SK-N-MC (cell line): ENCODE measurements at regions not wholly inside any gene's neighbourhood (a gene's known extent, or its start where the extent isn't known, plus 50 kb on each side); places are given as distances from the start of the nearest gene placed in this dataset.

Source experiments
- DNase-seq: peaks from one replicate; pipeline ENCODE4 v3.0.0-alpha.2; 2011; ENCODE audit warnings: low read depth, low spot score
- H3K27ac ChIP-seq: fragments of 200-600 bp; sonication (generic); 2 replicates; pipeline ENCODE4 v1.5.1; 2016; ENCODE audit warnings: mixed run types
- H3K36me3 ChIP-seq: fragments of 200-600 bp; sonication (generic); 2 replicates; pipeline ENCODE4 v1.6.1; 2017; ENCODE audit warnings: antibody characterized with exemption, low read length, mixed read lengths; ENCODE audit not compliant: insufficient read depth
- H3K4me3 ChIP-seq: fragments of 200-600 bp; sonication (generic); 2 replicates; pipeline ENCODE4 v1.5.1; 2016
- H3K9ac ChIP-seq: fragments of 200-600 bp; sonication (generic); 2 replicates; pipeline ENCODE4 v1.8.0; 2017; ENCODE audit warnings: mixed run types, mixed read lengths; ENCODE audit not compliant: insufficient read length
- H3K9me3 ChIP-seq: fragments of 200-600 bp; sonication (generic); 2 replicates; pipeline ENCODE4 v1.6.1; 2017; ENCODE audit warnings: low read depth, mild to moderate bottlenecking, antibody characterized with exemption, low read length, moderate library complexity, mixed read lengths
- EZH2 ChIP-seq: fragments of 200-600 bp; sonication (generic); IDR thresholded peaks from one replicate; pipeline ENCODE4 v1.6.1; 2017; ENCODE audit warnings: antibody characterized with exemption
- FOXP2 ChIP-seq: optimal IDR thresholded peaks from 2 replicates; pipeline ENCODE3; 2011; ENCODE audit warnings: mild to moderate bottlenecking, moderate library complexity; ENCODE audit not compliant: insufficient read depth; ENCODE audit errors: extremely low read length, control extremely low read depth
- POLR2AphosphoS5 ChIP-seq: IDR thresholded peaks from 2 replicates; pipeline ENCODE4 v1.6.1; 2012; ENCODE audit warnings: mild to moderate bottlenecking, low read depth, low read length, borderline replicate concordance

DNA sequence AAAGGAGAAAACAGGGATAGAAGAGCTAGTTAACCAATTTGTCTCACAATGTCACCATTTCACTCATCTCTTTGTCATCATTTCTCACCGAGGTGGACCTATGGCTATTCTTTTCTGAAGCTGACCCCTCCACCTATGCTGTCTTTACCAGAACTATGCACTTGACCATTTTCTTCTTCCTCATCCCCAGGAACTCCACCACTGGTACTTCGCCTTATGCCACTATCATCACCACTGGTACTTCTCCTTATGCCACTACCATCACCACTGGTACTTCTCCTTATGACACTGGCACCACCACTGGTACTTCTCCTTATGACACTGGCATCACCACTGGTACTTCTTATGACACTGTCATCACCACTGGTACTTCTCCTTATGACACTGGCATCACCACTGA lies 745.8 kb upstream of the CHAC2 start:
- no peak for DNase-seq
- no peak overlapping the region for H3K27ac ChIP-seq
- no peaks in the 10 kb centered on the region for H3K9me3 ChIP-seq
- no peaks in the 10 kb centered on the region for H3K36me3 ChIP-seq
- TF ChIP-seq EZH2 (no peak), FOXP2 (no peak)
- H3K9ac ChIP-seq, result no peak overlapping the region
- no peak overlapping the region for H3K4me3 ChIP-seq

DNA sequence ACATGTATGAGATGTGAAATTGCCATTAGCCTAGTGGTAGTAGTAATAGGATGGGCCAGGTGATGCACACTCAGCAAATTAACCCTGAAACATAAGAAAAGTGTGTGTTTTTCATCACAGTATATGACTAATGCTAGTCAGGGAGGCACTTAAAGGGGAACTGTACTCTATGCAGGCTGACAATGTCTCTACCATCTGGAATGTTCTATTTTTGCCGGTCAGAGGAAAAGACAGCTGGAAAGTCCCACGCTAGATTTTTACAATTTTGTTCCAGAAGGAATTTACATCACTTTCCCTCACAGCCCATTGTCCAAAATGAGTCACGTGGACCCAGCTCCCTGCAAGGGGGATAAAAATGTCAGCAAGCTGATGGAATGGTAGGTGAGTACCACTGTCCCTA lies 746.3 kb upstream of the CHAC2 start:
- Histone ChIP-seq H3K27ac (no peak overlapping the region), H3K36me3 (no peaks in the 10 kb centered on the region), H3K4me3 (no peak overlapping the region), H3K9me3 (no peaks in the 10 kb centered on the region), H3K9ac (no peak overlapping the region)
- TF ChIP-seq EZH2, result no peak
- no peak for TF ChIP-seq POLR2AphosphoS5
- TF ChIP-seq FOXP2, result no peak
- no peak for DNase-seq

DNA sequence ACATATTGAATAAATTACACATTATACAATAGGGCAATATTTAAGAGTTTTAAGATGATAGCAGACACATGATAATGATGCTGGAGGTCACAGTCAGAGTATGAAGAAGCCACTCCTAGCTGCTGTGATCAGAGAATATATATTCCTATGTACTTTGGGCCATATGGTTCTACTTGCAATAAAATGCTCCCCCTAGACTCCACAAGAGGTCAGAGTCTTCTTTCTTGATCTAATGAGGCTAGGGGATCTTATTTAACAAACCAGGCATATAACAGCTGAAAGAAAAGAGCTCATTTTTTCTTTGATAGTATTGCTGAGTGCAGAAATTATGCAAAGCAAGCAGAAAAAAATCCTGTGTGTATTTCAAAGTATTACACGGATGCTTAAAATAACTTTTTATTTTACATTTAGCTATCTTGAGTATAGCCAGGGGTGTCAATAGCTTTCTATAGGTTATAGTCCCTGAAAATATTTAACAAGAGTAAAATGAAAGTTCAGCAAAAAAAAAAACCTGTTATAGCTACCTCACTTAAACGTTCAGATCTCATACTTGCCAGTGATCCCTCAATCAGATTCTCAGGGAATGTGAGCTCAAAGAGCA lies 748.7 kb upstream of the CHAC2 start:
- Histone ChIP-seq H3K36me3 (no peaks in the 10 kb centered on the region), H3K9me3 (no peaks in the 10 kb centered on the region), H3K9ac (no peak overlapping the region), H3K4me3 (no peak overlapping the region), H3K27ac (no peak overlapping the region)
- no peak for DNase-seq
- TF ChIP-seq POLR2AphosphoS5 (no peak), FOXP2 (no peak), EZH2 (no peak)

DNA sequence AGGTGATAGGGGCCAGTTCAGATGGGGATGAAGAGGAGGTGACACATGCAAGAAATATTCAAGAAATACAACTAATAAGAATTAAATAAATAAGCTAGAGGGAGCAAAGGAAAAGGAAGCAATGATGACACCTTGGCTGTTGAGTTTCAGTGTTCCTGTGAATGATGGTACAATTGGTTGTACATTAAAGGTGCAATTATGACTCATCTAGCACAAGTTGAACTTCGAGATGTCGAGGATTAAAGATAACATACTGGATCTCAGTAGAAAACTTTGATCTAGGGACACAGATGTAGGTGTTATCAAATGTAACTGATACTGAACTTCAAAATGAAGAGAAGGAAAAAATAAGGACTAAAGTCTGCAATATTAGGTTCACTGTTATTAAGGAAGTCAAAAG lies 760.6 kb upstream of the CHAC2 start:
- Histone ChIP-seq H3K4me3 (no peak overlapping the region), H3K9me3 (no peaks in the 10 kb centered on the region), H3K27ac (no peak overlapping the region), H3K36me3 (no peaks in the 10 kb centered on the region), H3K9ac (no peak overlapping the region)
- DNase-seq, result no peak
- no peak for TF ChIP-seq FOXP2
- no peak for TF ChIP-seq EZH2
- no peak for TF ChIP-seq POLR2AphosphoS5

DNA sequence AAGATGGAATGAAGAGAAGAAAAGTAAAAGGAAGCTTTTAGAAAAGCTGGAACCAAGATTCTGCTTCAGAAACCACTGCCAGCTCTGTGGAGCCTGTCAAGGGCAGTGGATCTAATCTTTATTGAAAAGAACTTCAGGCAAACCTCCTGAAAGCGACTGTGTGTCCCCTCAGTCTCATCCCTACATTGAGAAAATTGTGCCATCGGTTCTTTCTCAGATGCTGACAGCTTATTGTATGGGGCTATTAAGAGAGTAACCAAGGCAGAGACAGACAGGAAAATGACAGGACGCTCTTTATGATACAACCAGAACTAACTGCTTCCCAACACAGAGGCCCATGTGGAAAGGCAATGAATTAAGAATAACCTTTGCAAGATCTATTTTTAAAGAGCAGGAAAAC lies 763.2 kb upstream of the CHAC2 start:
- no peak overlapping the region for H3K9ac ChIP-seq
- H3K4me3 ChIP-seq, result no peak overlapping the region
- H3K27ac ChIP-seq, result no peak overlapping the region
- no peaks in the 10 kb centered on the region for H3K36me3 ChIP-seq
- TF ChIP-seq FOXP2 (no peak), EZH2 (no peak), POLR2AphosphoS5 (no peak)
- DNase-seq, result no peak
- H3K9me3 ChIP-seq, result no peaks in the 10 kb centered on the region

DNA sequence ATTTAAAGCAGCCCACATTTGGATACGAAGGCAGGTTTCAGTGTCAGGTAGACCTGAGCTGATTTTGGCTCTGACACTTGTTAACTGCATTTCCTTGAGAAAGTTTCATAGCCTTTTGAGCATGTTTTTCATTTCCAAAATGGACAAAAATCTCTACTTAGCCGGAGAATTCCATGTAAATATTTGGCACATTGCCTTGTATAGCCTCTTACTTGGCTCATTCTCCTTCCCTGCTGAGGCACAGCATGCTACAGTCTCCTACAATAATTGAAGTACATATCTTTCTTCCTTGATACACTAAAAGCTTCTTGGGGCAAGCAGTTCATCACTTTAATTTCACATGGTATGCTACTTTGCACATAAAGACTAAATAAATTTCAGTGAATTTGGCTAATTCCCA lies 772.2 kb upstream of the CHAC2 start:
- no peak overlapping the region for H3K27ac ChIP-seq
- H3K9me3 ChIP-seq, result no peaks in the 10 kb centered on the region
- TF ChIP-seq POLR2AphosphoS5, result no peak
- TF ChIP-seq EZH2, result no peak
- TF ChIP-seq FOXP2, result no peak
- H3K36me3 ChIP-seq, result no peaks in the 10 kb centered on the region
- DNase-seq, result no peak
- no peak overlapping the region for H3K9ac ChIP-seq
- no peak overlapping the region for H3K4me3 ChIP-seq

DNA sequence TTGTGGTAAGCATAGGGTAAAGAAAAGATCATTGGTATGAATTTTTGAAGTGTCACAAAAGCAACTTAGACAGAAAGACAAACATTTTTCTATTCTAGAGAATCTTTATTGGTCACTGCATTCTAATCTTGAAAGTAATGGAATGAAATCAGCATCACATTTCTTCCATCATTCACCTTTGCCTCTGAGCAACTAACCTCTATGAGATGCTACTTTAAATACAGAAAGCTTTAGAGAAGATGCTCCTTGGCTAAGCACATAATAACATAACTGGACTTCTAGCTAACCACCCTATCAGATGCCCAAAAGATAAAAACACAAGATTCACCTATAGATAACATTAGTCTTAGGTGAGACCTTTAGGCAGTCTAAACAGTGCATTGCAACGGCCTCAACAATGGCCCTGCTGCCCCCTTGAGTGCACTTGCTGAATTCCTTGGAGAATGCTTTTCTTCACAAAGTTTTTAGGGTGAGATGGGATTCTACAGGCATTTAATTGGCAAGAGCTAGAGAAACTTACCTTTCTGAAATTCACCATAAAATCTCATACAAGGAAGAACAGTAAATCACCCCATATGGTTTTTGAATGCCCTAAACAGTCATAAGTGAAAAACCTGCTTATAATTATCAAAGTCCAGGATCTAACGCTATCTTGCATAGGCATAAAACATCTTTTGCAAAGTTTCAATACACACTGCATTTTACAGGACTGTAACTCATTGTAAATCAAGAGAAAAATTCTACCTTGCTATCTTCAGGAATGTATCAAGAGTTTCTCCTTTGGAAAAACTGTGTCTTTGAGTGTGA lies 791.3 kb upstream of the CHAC2 start:
- no peaks in the 10 kb centered on the region for H3K9me3 ChIP-seq
- DNase-seq, result no peak
- H3K36me3 ChIP-seq, result no peaks in the 10 kb centered on the region
- no peak overlapping the region for H3K27ac ChIP-seq
- no peak overlapping the region for H3K4me3 ChIP-seq
- no peak overlapping the region for H3K9ac ChIP-seq
- TF ChIP-seq EZH2 (no peak), FOXP2 (no peak), POLR2AphosphoS5 (no peak)

DNA sequence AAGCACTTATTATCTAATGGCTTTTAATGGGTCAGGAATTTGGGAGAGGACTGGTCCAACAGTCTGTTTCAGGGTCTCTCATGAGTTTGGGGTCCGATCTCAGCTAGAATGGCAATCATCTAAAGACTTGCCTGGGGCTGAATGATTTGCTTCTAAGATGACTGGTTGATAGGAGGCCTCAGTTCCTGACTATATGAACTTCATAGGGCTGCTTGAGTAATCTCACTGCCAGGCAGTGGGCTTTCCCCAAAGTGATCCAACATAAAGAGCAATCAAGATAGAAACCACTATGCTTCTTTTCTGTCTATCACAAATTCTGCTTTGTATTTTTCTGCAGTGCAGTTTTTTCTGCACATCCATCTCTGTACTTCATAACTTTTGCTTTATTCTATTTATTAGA lies 793.5 kb upstream of the CHAC2 start:
- no peaks in the 10 kb centered on the region for H3K9me3 ChIP-seq
- H3K9ac ChIP-seq, result no peak overlapping the region
- TF ChIP-seq FOXP2 (no peak), POLR2AphosphoS5 (no peak), EZH2 (no peak)
- no peak for DNase-seq
- no peak overlapping the region for H3K27ac ChIP-seq
- H3K36me3 ChIP-seq, result no peaks in the 10 kb centered on the region
- no peak overlapping the region for H3K4me3 ChIP-seq

DNA sequence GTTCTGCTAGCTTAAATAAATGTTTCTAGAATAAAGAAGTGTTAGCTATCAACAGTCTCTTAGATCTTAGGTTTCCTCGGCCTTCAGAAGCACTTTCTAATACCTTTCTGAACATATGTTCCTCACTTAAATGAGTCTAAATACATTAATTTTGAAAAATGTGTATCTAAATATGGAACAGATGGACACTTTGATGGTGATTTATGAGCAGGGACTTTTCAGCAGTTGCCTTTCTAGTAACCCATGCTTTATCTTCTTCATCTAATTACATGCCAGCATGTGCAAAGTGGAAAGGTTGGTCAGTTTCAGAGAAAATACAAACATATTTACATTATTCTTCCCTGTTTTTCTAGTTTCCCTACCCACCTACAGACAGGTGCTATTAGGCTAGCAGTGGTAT lies 797.0 kb upstream of the CHAC2 start:
- no peaks in the 10 kb centered on the region for H3K36me3 ChIP-seq
- DNase-seq, result no peak
- H3K4me3 ChIP-seq, result no peak overlapping the region
- no peaks in the 10 kb centered on the region for H3K9me3 ChIP-seq
- H3K27ac ChIP-seq, result no peak overlapping the region
- no peak for TF ChIP-seq POLR2AphosphoS5
- no peak overlapping the region for H3K9ac ChIP-seq
